Body of pancreas (tissue), 4 donors: ENCODE measurements at regions not wholly inside any gene's neighbourhood (a gene's known extent, or its start where the extent isn't known, plus 50 kb on each side); places are given as distances from the start of the nearest gene placed in this dataset.

Experiments
- ATAC-seq: fragments of 150-250 bp; one replicate; pipeline ENCODE4 v1.9.1; 2016
- DNase-seq, 4 donors: peaks; one replicate each; pipeline ENCODE4 v3.0.0-alpha.2; 2019
- H3K27ac ChIP-seq, 4 donors: fragments of 200-600 bp; sonication (generic); 1 replicate in 3 of 4; 2 replicates in 1 of 4; pipeline versions ENCODE4 v1.5.1 to v1.6.1; 2016 to 2019; ENCODE audit warnings: mild to moderate bottlenecking in 1 of 4, mixed read lengths in 1 of 4, moderate library complexity in 1 of 4
- H3K27me3 ChIP-seq, 2 donors: fragments of 200-600 bp; sonication (generic); one replicate each; pipeline ENCODE4 v1.6.0; 2016; ENCODE audit warnings: mild to moderate bottlenecking in 1 of 2
- H3K36me3 ChIP-seq, 2 donors: fragments of 200-600 bp; sonication (generic); replicated peaks in 1 of 2; 2 replicates each; pipeline ENCODE4 v1.5.1; 2016; ENCODE audit warnings: low read depth in 2 of 2; ENCODE audit not compliant: insufficient read depth in 1 of 2
- H3K4me1 ChIP-seq: fragments of 200-600 bp; sonication (generic); one replicate; pipeline ENCODE4 v1.6.0; 2016
- H3K4me3 ChIP-seq, 2 donors: fragments of 200-600 bp; sonication (generic); 1 replicate in 1 of 2; 2 replicates in 1 of 2; pipeline ENCODE4 v1.5.1; 2016 to 2019
- H3K9me3 ChIP-seq, 3 donors: fragments of 200-600 bp; sonication (generic); 1 replicate in 2 of 3; 2 replicates in 1 of 3; pipeline ENCODE4 v1.5.1; 2016
- CTCF ChIP-seq, 7 experiments: fragments of 450-650 bp in 4 of 7; fragments of 200-600 bp in 3 of 7; sonication (generic) in 3 of 7; IDR thresholded peaks; one replicate each; pipeline ENCODE4 v1.5.1; 2016 to 2019; ENCODE audit warnings: antibody characterized with exemption in 7 of 7
- POLR2A ChIP-seq, 3 donors: fragments of 450-650 bp; IDR thresholded peaks; one replicate each; pipeline ENCODE4 v1.6.1; 2016; ENCODE audit warnings: antibody characterized with exemption in 3 of 3, mild to moderate bottlenecking in 2 of 3
- WGBS, 2 donors: methylation state at CpG; one replicate each; pipeline ENCODE4 v1.1.5; 2017; 5-methylcytosine and 5-hydroxymethylcytosine counted together
- intact Hi-C: fragments of 100-400 bp; cut with DNase I; formaldehyde crosslinking; loops from one replicate; pipeline ENCODE4 v1.15.1; 2023

DNA sequence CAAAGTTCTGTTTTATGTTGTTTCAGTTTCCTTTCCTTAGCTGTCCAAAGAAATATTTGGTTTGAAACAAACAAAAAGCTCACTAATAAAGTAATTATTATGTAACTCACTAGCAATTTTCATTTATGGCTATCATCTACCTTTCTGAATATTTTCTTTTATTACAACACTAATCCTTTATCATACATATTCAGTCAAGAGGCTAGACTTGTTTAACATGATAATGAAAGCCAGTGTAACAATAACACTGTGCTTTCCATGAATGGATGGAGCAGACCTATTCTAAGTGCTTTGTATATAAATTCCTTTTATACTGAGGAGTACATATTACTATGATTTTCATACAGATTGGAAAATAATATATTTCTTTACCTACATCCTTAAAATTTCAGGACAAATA, 972.8 kb upstream of the ADGRL4 start:
- Histone ChIP-seq H3K36me3 (no peaks in the 10 kb centered on the region), H3K4me3 (no peak overlapping the region), H3K27me3 (no peaks in the 10 kb centered on the region), H3K27ac (no peak overlapping the region), H3K4me1 (peaks cover 12% of the 10 kb centered on the region), H3K9me3 (no peaks in the 10 kb centered on the region)
- no peak for ATAC-seq
- intact Hi-C loops: no loop called here
- TF ChIP-seq POLR2A (IDR thresholded peaks at IDR 0.05): no peak
- TF ChIP-seq CTCF (IDR thresholded peaks at IDR 0.05): no peak
- no peak for DNase-seq

GRCh38 chr1:79976287-79976686, 969.8 kb upstream of the ADGRL4 start:
- TF ChIP-seq POLR2A (IDR thresholded peaks at IDR 0.05) (no peak), CTCF (IDR thresholded peaks at IDR 0.05) (no peak)
- no peaks in the 10 kb centered on the region for H3K36me3 ChIP-seq
- H3K27me3 ChIP-seq: no peaks in the 10 kb centered on the region
- 54 to 75% methylated on average over 3 of the region's 3 CpGs for WGBS, 2 donors
- no peaks in the 10 kb centered on the region for H3K9me3 ChIP-seq
- H3K27ac ChIP-seq: no peak overlapping the region
- DNase-seq: no peak
- no peak overlapping the region for H3K4me3 ChIP-seq
- ATAC-seq: no peak
- no peaks in the 10 kb centered on the region for H3K4me1 ChIP-seq
- intact Hi-C loops: no loop called here

- ATAC-seq (no peak), DNase-seq (no peak)
- TF ChIP-seq POLR2A (IDR thresholded peaks at IDR 0.05) (no peak), CTCF (IDR thresholded peaks at IDR 0.05) (no peak)
- 86 to 88% methylated on average over 7 of the region's 7 CpGs for WGBS, 2 donors
- H3K4me3 ChIP-seq: no peak overlapping the region
- intact Hi-C loops: no loop called here
- no peaks in the 10 kb centered on the region for H3K4me1 ChIP-seq
- no peaks in the 10 kb centered on the region for H3K36me3 ChIP-seq
- H3K9me3 ChIP-seq: no peaks in the 10 kb centered on the region
- no peak overlapping the region for H3K27ac ChIP-seq
- H3K27me3 ChIP-seq: no peaks in the 10 kb centered on the region
These were observed 968.1 kb upstream of the ADGRL4 start for GRCh38 chr1:79974659-79975058.

DNA sequence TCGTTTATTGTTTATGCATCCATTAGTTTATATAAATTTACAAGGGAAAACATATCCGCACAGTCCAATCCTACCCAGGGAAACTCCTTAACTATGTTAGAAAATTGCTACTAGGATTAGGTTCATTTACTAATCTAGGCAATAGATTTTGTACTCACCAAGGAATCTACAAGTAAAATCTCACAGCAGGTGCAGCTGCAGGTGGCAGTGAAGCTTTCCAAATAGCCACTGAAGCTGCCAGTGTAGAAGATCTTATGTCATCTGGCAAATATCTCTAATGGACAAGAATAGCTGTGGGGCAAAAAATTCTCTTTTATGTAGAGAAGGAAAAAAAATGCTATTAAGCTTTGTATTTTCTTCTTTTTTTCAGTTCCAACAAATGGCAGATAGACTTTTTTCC, 963.4 kb upstream of the ADGRL4 start:
- H3K27me3 ChIP-seq: no peaks in the 10 kb centered on the region
- WGBS, 2 donors: 74 to 76% methylated on average over 2 of the region's 2 CpGs
- H3K9me3 ChIP-seq: no peaks in the 10 kb centered on the region
- no peak for TF ChIP-seq POLR2A (IDR thresholded peaks at IDR 0.05)
- TF ChIP-seq CTCF (IDR thresholded peaks at IDR 0.05): no peak
- ATAC-seq: no peak
- intact Hi-C loops: no loop called here
- no peak overlapping the region for H3K4me3 ChIP-seq
- no peaks in the 10 kb centered on the region for H3K36me3 ChIP-seq
- no peaks in the 10 kb centered on the region for H3K4me1 ChIP-seq
- H3K27ac ChIP-seq: no peak overlapping the region
- DNase-seq: no peak

- intact Hi-C loops: no loop called here
- WGBS, 2 donors: 49 to 69% methylated on average over 2 of the region's 2 CpGs
- ATAC-seq (no peak), DNase-seq (no peak)
- Histone ChIP-seq H3K27me3 (no peaks in the 10 kb centered on the region), H3K27ac (no peak overlapping the region), H3K9me3 (no peaks in the 10 kb centered on the region), H3K4me1 (no peaks in the 10 kb centered on the region), H3K36me3 (no peaks in the 10 kb centered on the region), H3K4me3 (no peak overlapping the region)
- TF ChIP-seq CTCF (IDR thresholded peaks at IDR 0.05): no peak
- no peak for TF ChIP-seq POLR2A (IDR thresholded peaks at IDR 0.05)
These were observed 959.9 kb upstream of the ADGRL4 start for GRCh38 chr1:79966438-79966837.
